GM18909 (cell line): ENCODE measurements at regions not wholly inside any gene's neighbourhood (a gene's known extent, or its start where the extent isn't known, plus 50 kb on each side); places are given as distances from the start of the nearest gene placed in this dataset.

Source experiments
- ATAC-seq: cut with Tn5 transposase; IDR thresholded peaks from one replicate; pipeline ENCODE4 v1.9.1; 2021; ENCODE audit warnings: mild to moderate bottlenecking; ENCODE audit not compliant: unreplicated experiment, poor library complexity

- no peak for ATAC-seq
Observed at GRCh38 chr2:8281950-8282857, 399.7 kb upstream of the ID2 start.

DNA sequence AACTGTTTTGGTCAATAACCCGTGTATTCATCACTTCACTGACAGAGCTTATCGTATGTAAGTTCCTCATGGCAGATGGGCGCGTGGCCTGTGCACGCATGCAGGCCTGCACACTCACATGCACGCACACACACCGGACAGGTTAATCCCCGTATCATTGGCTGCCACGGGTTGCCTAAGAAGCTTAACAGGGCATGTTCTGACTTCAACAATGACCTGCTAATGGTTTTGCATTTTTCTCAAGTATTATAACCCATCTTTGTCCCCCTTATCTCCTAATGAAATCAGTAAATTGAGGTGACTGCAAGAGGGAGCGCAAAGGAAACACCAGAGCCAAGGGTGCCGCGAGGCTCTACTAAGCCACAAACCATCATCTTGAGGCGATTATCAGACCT lies 399.0 kb upstream of the ID2 start:
- ATAC-seq = no peak

- ATAC-seq = no peak
Observed at GRCh38 chr2:8285081-8285480, 396.8 kb upstream of the ID2 start.

DNA sequence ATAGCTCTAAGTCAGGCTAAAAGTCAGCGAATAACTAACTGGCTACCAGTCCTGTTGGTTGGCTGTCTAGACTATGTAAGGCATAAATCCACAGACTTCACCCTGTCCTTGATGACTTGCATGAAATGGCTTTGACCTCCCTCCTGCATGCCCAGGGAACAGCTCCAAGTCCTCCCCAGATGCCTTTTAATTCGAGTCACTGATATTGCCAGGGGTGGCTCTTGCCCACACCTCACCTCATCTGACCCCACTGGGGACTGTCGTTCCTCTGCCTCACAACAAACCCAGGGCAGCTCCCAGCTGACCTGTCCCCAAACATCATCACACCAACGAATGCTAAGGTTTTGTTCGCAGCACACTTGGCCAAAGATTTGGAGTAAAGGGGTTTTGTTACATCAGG lies 396.0 kb upstream of the ID2 start:
- no peak for ATAC-seq

DNA sequence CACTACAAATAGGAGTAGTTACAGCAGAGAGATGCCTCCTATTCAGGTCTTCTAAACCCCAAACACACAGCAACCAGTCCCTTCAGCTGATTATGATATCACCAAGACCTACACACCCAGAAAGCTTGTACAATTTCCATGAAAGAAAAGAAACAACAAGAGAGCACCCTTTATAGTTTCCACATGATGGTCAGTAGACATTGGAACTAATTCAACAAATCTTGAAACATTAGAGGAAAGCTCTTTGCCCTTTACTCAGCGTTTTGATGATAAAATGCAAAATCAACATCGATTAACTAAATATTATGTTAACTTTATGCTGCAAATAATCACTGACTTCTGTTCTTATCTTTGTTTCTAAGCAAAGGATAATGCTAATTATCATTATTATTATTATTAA lies 393.6 kb upstream of the ID2 start:
- no peak for ATAC-seq

DNA sequence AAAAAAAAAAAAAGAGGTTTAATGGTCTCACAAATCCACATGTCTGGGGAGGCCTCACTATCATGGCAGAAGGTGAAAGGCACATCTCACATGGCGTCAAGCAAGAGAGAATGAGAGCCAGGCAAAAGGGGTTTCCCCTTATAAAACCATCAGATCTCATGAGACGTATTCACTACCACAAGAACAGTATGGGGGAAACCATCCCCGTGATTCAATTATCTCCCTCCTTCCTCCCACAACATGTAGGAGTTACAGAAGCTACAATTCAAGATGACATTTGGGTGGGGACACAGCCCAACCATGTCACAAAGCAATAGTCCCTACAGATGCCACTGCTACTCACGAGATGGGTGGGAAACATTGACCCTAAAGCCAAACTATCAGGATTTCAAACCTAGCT lies 392.7 kb upstream of the ID2 start:
- ATAC-seq = no peak

DNA sequence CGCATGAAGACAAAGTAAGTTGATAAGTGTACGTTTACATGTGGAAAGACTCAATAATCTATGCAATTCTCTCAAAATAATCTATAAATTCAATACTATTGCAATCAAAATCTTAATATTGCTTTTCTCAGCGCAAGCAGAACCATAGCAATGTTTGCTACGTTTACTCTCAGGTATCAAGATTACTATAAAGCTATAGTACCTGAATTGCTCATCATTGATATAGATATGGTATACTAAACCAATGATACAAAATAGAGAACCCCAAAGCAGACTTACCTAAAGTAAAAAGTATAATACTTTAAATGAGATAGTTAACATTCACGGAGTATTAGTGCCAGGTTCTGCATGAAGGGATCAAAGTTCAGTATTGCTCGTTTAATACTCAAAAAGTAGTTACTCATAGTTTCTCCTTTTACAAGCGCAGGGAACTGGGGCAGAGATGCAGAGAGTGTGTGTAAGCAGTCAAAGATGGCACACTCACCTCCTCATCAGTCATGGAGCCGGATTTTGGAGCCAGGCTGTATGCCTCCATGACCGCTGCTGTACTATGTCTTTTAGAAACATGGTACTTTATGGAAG lies 391.0 kb upstream of the ID2 start:
- ATAC-seq = no peak

DNA sequence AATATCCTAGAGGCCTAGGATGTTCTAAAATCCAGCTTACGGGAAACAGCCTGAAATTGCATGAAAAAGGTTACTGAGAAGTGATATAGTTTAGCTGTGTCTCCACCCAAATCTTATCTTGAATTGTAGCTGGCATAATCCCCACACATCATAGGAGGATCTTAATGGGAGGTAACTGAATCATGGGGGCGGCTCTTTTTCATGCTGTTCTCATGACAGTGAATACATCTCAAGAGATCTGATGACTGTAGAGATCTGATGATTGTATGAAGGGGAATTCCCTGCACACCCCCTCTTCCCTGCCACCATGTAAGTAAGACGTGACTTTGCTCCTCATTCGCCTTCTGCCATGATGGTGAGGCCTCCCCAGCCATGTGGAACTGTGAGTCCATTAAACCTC lies 385.6 kb upstream of the ID2 start:
- no peak for ATAC-seq

GRCh38 chr2:8297376-8298231 lies 384.3 kb upstream of the ID2 start:
- ATAC-seq = no peak

DNA sequence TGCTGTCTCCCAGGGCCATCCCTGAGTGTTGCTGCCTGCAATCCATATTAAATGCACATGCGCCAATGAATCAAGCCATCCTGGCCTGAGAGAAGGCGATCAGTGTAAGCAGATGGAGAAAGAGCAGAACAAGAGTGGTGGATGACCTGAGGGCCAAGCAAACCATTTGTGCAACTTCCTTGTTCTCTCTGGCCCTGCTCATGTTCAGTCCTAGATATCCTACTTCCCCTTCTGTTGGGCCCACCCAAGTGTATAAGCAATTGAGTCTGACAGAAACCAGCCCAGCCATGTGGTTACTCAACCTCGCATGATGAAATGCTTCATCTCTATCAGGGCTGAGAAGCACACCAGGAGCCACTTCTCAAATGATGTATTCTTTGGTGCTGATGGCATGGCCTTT lies 383.1 kb upstream of the ID2 start:
- ATAC-seq = no peak

DNA sequence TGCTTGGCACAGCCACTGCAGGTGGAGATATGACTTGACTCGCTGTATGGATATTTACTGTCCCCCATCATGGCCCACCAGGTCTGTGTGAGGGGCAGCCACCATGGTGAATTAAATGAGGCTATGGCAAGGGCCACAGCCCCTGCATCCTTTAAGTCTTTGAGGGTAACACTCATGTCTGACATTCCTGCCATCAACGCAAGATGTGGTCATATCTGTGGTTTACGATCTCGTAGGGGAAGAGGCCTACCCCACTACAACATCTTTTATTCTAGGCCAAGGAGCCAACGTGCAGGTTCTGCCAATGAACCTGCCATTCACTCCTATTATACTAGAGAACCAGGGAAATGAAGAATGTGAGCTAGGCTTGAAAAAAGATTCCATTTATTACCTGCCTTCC lies 381.6 kb upstream of the ID2 start:
- ATAC-seq = no peak

- ATAC-seq = no peak
Observed at GRCh38 chr2:8300905-8301304, 381.0 kb upstream of the ID2 start.

GRCh38 chr2:8303322-8303832 lies 378.5 kb upstream of the ID2 start:
- ATAC-seq = peak; percentile 77

GRCh38 chr2:8304821-8305766 lies 376.8 kb upstream of the ID2 start:
- no peak for ATAC-seq

DNA sequence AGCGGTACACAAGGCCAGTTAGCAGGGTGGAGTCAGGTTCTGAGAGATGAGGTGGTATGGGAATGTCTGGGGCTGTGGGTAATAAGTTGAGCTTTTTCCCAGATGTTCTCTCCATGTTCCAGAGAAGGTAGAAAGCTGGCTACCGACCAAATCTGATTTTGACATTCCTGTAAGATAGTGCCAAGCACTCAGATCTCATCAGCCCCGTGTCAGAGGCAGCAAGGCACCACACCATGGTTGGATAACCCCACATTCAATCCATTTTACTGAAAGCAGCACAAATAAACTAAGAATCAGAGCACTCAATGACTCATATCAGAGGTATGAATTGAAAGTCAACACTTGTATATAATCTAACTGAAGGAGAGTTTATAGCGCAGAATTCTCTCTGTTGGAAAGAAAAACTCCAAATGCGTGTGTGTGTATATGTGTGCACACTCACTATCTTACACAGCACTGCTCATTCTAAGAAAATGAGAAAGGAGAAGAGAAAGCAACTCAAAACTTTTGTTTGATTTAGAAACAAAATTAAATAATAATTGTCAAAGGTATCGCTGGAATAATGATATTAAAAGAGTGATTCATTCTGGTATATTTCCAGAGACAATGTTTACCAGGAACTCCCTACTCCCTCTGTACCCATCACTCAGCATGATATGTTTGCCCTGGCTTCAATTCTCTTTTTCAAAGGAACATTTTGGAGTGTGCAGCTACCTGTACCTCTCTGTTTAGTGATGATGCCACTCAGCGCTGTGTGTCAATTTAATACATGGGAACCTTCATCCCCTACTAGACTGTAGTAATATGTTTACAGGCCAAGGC lies 375.1 kb upstream of the ID2 start:
- ATAC-seq = no peak

GRCh38 chr2:8307606-8308180 lies 374.2 kb upstream of the ID2 start:
- no peak for ATAC-seq

GRCh38 chr2:8309131-8309530 lies 372.7 kb upstream of the ID2 start:
- ATAC-seq = no peak

- ATAC-seq = no peak
Observed at GRCh38 chr2:8310557-8311455, 371.1 kb upstream of the ID2 start.
